SK-N-SH (cell line): ENCODE measurements at regions not wholly inside any gene's neighbourhood (a gene's known extent, or its start where the extent isn't known, plus 50 kb on each side); places are given as distances from the start of the nearest gene placed in this dataset.

ENCODE experiments used
- CTCF ChIA-PET: fragments of 300-600, 350-600 bp; formaldehyde crosslinking; extraction: SDS; loops from one replicate; lab custom pipeline; 2021; lab: Yijun Ruan, JAX
- POLR2A ChIA-PET: fragments of 350-600 bp; sonication (Branson Sonifier 250); formaldehyde crosslinking; extraction: SDS; loops from one replicate; lab custom pipeline; 2020; ENCODE audit warnings: antibody characterized with exemption, inconsistent platforms; lab: Yijun Ruan, JAX
- DNase-seq: peaks from one replicate; pipeline ENCODE4 v3.0.0; 2012
- H2AFZ ChIP-seq: fragments of 200-600 bp; sonication (generic); 2 replicates; pipeline ENCODE4 v1.8.1; 2016; ENCODE audit warnings: antibody characterized with exemption, mild to moderate bottlenecking, low read depth
- H3F3A ChIP-seq: fragments of 200-600 bp; sonication (generic); replicated peaks from 2 replicates; pipeline ENCODE3; 2016; ENCODE audit warnings: antibody characterized with exemption, mild to moderate bottlenecking; ENCODE audit not compliant: insufficient read depth
- H3K27ac ChIP-seq, 2 experiments: fragments of 200-500 bp in 1 of 2; fragments of 200-600 bp in 1 of 2; sonication (Bioruptor generic) in 1 of 2; sonication (generic), shearing (Covaris generic) in 1 of 2; 2 replicates each; pipeline versions ENCODE4 v1.5.1 to v1.6.1; 2014 to 2016; ENCODE audit warnings: low read depth in 2 of 2, inconsistent platforms in 1 of 2, low read length in 1 of 2, mild to moderate bottlenecking in 1 of 2, mixed read lengths in 1 of 2
- H3K27me3 ChIP-seq: fragments of 200-600 bp; sonication (generic), shearing (Covaris generic); 2 replicates; pipeline ENCODE4 v1.6.1; 2016; ENCODE audit warnings: mixed run types; ENCODE audit not compliant: insufficient read depth
- H3K36me3 ChIP-seq, 2 experiments: fragments of 200-500 bp in 1 of 2; fragments of 200-600 bp in 1 of 2; sonication (Bioruptor generic) in 1 of 2; sonication (generic) in 1 of 2; replicated peaks in 1 of 2; 2 replicates each; pipeline versions ENCODE3 to v1.5.1; 2014 to 2016; ENCODE audit warnings: low read length in 1 of 2, mild to moderate bottlenecking in 1 of 2; ENCODE audit not compliant: insufficient read depth in 2 of 2, control insufficient read depth in 1 of 2
- H3K4me1 ChIP-seq, 2 experiments: fragments of 200-500 bp in 1 of 2; fragments of 200-600 bp in 1 of 2; sonication (Bioruptor generic) in 1 of 2; sonication (generic), shearing (Covaris generic) in 1 of 2; 2 replicates each; pipeline versions ENCODE4 v1.5.1 to v1.6.1; 2014 to 2016; ENCODE audit warnings: low read depth in 1 of 2, low read length in 1 of 2, mixed run types in 1 of 2; ENCODE audit not compliant: insufficient read depth in 2 of 2, control insufficient read depth in 1 of 2
- H3K4me2 ChIP-seq: fragments of 200-600 bp; sonication (generic), shearing (Covaris generic); 2 replicates; pipeline ENCODE4 v1.6.1; 2017; ENCODE audit warnings: mixed run types
- H3K4me3 ChIP-seq, 2 experiments: fragments of 200-500 bp in 1 of 2; fragments of 200-600 bp in 1 of 2; sonication (Bioruptor generic) in 1 of 2; sonication (generic), shearing (Covaris generic) in 1 of 2; 2 replicates each; pipeline versions ENCODE4 v1.5.1 to v1.8.1; 2014 to 2016; ENCODE audit warnings: low read depth in 2 of 2, inconsistent platforms in 1 of 2, low read length in 1 of 2, mild to moderate bottlenecking in 1 of 2, mixed read lengths in 1 of 2, moderate library complexity in 1 of 2
- H3K79me2 ChIP-seq: fragments of 200-600 bp; sonication (generic); 2 replicates; pipeline ENCODE4 v1.8.1; 2017; ENCODE audit warnings: mild to moderate bottlenecking; ENCODE audit not compliant: insufficient read depth
- H3K9ac ChIP-seq: fragments of 200-600 bp; sonication (generic); 2 replicates; pipeline ENCODE4 v1.6.1; 2017; ENCODE audit warnings: mixed run types
- H3K9me2 ChIP-seq: fragments of 200-600 bp; sonication (generic); 2 replicates; pipeline ENCODE4 v1.6.1; 2017; ENCODE audit warnings: mixed run types
- H3K9me3 ChIP-seq: fragments of 200-600 bp; sonication (generic); 2 replicates; pipeline ENCODE4 v1.6.1; 2017; ENCODE audit warnings: mixed run types, mild to moderate bottlenecking, moderate library complexity
- H4K20me1 ChIP-seq: fragments of 200-600 bp; sonication (generic); 2 replicates; pipeline ENCODE4 v1.6.1; 2017; ENCODE audit warnings: mild to moderate bottlenecking, mixed run types; ENCODE audit not compliant: insufficient read depth
- CTCF ChIP-seq: fragments of 200-600 bp; sonication (generic); IDR thresholded peaks from 2 replicates; pipeline ENCODE4 v1.6.1; 2017; ENCODE audit warnings: antibody characterized with exemption, mild to moderate bottlenecking, moderate library complexity
- ELF1 ChIP-seq: IDR thresholded peaks from 2 replicates; pipeline ENCODE4 v1.4.0; 2012
- EP300 ChIP-seq, 2 experiments: IDR thresholded peaks; 2 replicates each; pipeline versions ENCODE4 v1.4.0 to v1.6.1; 2012; ENCODE audit warnings: borderline replicate concordance in 1 of 2, low read depth in 1 of 2, low read length in 1 of 2
- FOSL2 ChIP-seq: IDR thresholded peaks from 2 replicates; pipeline ENCODE4 v1.4.0; 2012; ENCODE audit warnings: low read depth, mild to moderate bottlenecking, moderate library complexity, borderline replicate concordance
- GABPA ChIP-seq: IDR thresholded peaks from 2 replicates; pipeline ENCODE4 v1.4.0; 2012; ENCODE audit warnings: low read depth, mild to moderate bottlenecking
- GATA2 ChIP-seq: sonication (generic); formaldehyde crosslinking; IDR thresholded peaks from 2 replicates; pipeline ENCODE4 v1.5.0; 2020; ENCODE audit warnings: mild to moderate bottlenecking, missing genetic modification reagents
- MAX ChIP-seq: IDR thresholded peaks from 2 replicates; pipeline ENCODE4 v1.4.0; 2012; ENCODE audit warnings: low read depth
- NRF1 ChIP-seq: IDR thresholded peaks from 2 replicates; pipeline ENCODE4 v1.6.1; 2012; ENCODE audit warnings: low read depth, mild to moderate bottlenecking, low read length
- POLR2AphosphoS5 ChIP-seq: IDR thresholded peaks from 2 replicates; pipeline ENCODE4 v1.6.1; 2012; ENCODE audit warnings: low read depth, low read length
- RCOR1 ChIP-seq: fragments of 150-350 bp; IDR thresholded peaks from 2 replicates; pipeline ENCODE4 v1.6.1; 2017; ENCODE audit warnings: antibody characterized with exemption, low read length
- RFX5 ChIP-seq: IDR thresholded peaks from 2 replicates; pipeline ENCODE4 v1.6.1; 2012; ENCODE audit warnings: mild to moderate bottlenecking, improper control_type of control experiment, low read length
- RXRA ChIP-seq: IDR thresholded peaks from 2 replicates; pipeline ENCODE4 v1.4.0; 2012; ENCODE audit warnings: low read depth, mild to moderate bottlenecking, borderline replicate concordance
- SMC3 ChIP-seq: IDR thresholded peaks from 2 replicates; pipeline ENCODE4 v1.6.1; 2012; ENCODE audit warnings: low read depth, low read length, improper control_type of control experiment
- YY1 ChIP-seq: IDR thresholded peaks from 2 replicates; pipeline ENCODE4 v1.4.0; 2012; ENCODE audit warnings: low read depth, mild to moderate bottlenecking
- ZBTB33 ChIP-seq: IDR thresholded peaks from 2 replicates; pipeline ENCODE4 v1.4.0; 2012; ENCODE audit warnings: low read depth, borderline replicate concordance
- WGBS: methylation state at CpG from one replicate; pipeline ENCODE4 v1.1.6; 2017; ENCODE audit warnings: low lambda C conversion rate; 5-methylcytosine and 5-hydroxymethylcytosine counted together
- TF ChIP-seq, protein P1 (sequence below): fragments of 150-350 bp; IDR thresholded peaks from 2 replicates; pipeline ENCODE4 v1.6.1; 2017; ENCODE audit warnings: antibody characterized with exemption, low read length, low read depth, borderline replicate concordance

DNA sequence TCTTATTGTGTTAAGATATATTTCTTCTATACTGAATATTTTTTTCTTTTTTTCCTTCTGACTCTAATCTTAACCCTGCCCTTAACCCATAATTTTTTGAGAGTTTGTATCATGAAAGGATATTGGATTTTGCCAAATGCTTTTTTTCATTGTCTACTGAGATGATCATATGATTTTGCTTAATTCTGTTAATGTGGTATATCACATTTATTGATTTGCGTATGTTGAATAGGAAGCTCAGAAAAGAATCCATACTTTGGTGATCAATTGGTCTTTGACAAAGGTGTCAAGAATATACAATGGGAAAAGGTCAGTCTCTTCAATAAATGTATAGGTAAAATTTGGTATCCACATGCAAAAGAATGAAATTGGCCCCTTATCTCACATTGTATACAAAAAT, 588.8 kb upstream of the ADGRB3 start:
- no peak overlapping the region for H2AFZ ChIP-seq
- H3K4me2 ChIP-seq = no peak overlapping the region
- H3K4me1 ChIP-seq = no peaks in the 10 kb centered on the region
- 0 out of 2 replicates have a peak, but pooled peaks cover 3% of the 10 kb centered on the region for H3K9me2 ChIP-seq
- H3K9me3 ChIP-seq = no peaks in the 10 kb centered on the region
- POLR2A ChIA-PET = no interaction called here
- H4K20me1 ChIP-seq = no peaks in the 10 kb centered on the region
- no peaks in the 10 kb centered on the region for H3K27me3 ChIP-seq
- no peak overlapping the region for H3K27ac ChIP-seq
- no peak overlapping the region for H3K9ac ChIP-seq
- H3K79me2 ChIP-seq = no peaks in the 10 kb centered on the region
- CTCF ChIA-PET = interaction anchor here (1.2 kb wide), 1 partner anchor 25 kb away, joined by 3 read pairs; no protein-coding TSS in a partner anchor
- TF ChIP-seq ELF1 (no peak), SMC3 (no peak), FOSL2 (no peak), MAX (no peak), YY1 (no peak), NRF1 (no peak), ZBTB33 (no peak), RXRA (no peak), RCOR1 (no peak), GATA2 (no peak), GABPA (no peak), POLR2AphosphoS5 (no peak), CTCF (no peak), EP300 (IDR thresholded peaks at IDR 0.05; ENCODE audit: borderline replicate concordance in 1 of 2, low read depth in 1 of 2, low read length in 1 of 2) (no peak), RFX5 (no peak)
- TF ChIP-seq, protein P1, sequence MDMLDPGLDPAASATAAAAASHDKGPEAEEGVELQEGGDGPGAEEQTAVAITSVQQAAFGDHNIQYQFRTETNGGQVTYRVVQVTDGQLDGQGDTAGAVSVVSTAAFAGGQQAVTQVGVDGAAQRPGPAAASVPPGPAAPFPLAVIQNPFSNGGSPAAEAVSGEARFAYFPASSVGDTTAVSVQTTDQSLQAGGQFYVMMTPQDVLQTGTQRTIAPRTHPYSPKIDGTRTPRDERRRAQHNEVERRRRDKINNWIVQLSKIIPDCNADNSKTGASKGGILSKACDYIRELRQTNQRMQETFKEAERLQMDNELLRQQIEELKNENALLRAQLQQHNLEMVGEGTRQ = no peak
- no peaks in the 10 kb centered on the region for H3K36me3 ChIP-seq
- H3K4me3 ChIP-seq = no peak overlapping the region
- no peak for DNase-seq
- no peaks in the 10 kb centered on the region for H3F3A ChIP-seq
- 66% methylated on average over 1 of the region's 1 CpG for WGBS
